Hematopoietic multipotent progenitor cell (in vitro differentiated cells): ENCODE measurements at regions not wholly inside any gene's neighbourhood (a gene's known extent, or its start where the extent isn't known, plus 50 kb on each side); places are given as distances from the start of the nearest gene placed in this dataset.

Experiments used
- DNase-seq, 3 donors: peaks; one replicate each; pipeline ENCODE4 v3.0.0-alpha.2; 2011 to 2015; ENCODE audit warnings: low read depth in 2 of 3, low spot score in 2 of 3

- DNase-seq = no peak
These were observed 157.7 kb downstream of the ANKRD60 start for GRCh38 chr20:58070664-58071196.

- DNase-seq = no peak
These were observed 158.4 kb downstream of the ANKRD60 start for GRCh38 chr20:58069796-58070663.

- DNase-seq = no peak
These were observed 159.2 kb downstream of the ANKRD60 start for GRCh38 chr20:58069207-58069606.

- no peak for DNase-seq
These were observed 162.7 kb downstream of the ANKRD60 start for GRCh38 chr20:58065508-58066361.

GRCh38 chr20:58064411-58065010 is 163.9 kb downstream of the ANKRD60 start:
- no peak for DNase-seq

- no peak for DNase-seq
These were observed 169.3 kb downstream of the ANKRD60 start for GRCh38 chr20:58059260-58059544.

GRCh38 chr20:58058421-58059259 is 169.8 kb downstream of the ANKRD60 start:
- DNase-seq = no peak

- DNase-seq = no peak
These were observed 171.3 kb downstream of the ANKRD60 start for GRCh38 chr20:58056921-58057686.

GRCh38 chr20:58056021-58056591 is 172.3 kb downstream of the ANKRD60 start:
- no peak for DNase-seq

- no peak for DNase-seq
These were observed 173.6 kb downstream of the ANKRD60 start for GRCh38 chr20:58054780-58055373.

- no peak for DNase-seq
These were observed 174.2 kb downstream of the ANKRD60 start for GRCh38 chr20:58054082-58054779.

- DNase-seq = no peak
These were observed 174.9 kb downstream of the ANKRD60 start for GRCh38 chr20:58053391-58054055.

GRCh38 chr20:58051367-58051766 is 177.1 kb downstream of the ANKRD60 start:
- DNase-seq = no peak

- DNase-seq = peak in 2 of 3 donors; percentile 11 to 51
These were observed 180.3 kb downstream of the ANKRD60 start for GRCh38 chr20:58048096-58048702.

- DNase-seq = no peak
These were observed 182.1 kb downstream of the ANKRD60 start for GRCh38 chr20:58046311-58046710.

- no peak for DNase-seq
These were observed 182.9 kb downstream of the ANKRD60 start for GRCh38 chr20:58045579-58045978.

GRCh38 chr20:58044931-58045555 is 183.4 kb downstream of the ANKRD60 start:
- no peak for DNase-seq
